ENCODE measurements at regions not wholly inside any gene's neighbourhood (a gene's known extent, or its start where the extent isn't known, plus 50 kb on each side); places are given as distances from the start of the nearest gene placed in this dataset.

DNA sequence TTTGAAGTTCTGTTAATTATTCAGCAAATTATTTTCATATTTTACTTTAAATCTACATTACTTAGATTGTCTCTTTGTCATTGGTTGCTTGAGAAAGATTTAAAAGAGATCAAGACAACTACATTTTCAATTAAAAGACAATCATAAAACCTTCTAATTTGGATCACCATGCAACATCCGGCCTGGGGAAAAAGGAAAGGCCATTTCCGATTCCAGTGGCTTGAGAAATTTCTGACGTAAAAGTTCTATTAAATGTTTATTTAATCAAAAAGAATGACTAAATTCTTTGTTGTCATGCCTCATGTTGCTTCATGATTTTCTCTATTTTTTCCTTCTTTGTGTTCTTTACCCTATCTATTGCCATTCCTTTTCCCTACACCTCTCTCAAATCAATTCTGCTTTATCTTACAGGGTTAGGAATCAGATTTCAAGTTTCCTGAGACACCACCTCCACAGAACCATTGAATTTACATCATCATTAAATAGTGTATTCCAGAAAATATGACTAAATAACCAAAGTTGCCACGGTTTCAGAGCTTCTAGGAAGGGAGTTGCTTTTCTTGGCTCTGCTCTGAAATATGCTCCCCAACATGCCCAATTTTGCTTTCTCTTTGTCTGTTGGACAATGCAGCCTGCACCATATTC lies 124.6 kb upstream of the ACSL4 start:
- no peak for TF ChIP-seq EZH2 (IDR thresholded peaks at IDR 0.05; ENCODE audit: low read length)
- TF ChIP-seq, protein P1, sequence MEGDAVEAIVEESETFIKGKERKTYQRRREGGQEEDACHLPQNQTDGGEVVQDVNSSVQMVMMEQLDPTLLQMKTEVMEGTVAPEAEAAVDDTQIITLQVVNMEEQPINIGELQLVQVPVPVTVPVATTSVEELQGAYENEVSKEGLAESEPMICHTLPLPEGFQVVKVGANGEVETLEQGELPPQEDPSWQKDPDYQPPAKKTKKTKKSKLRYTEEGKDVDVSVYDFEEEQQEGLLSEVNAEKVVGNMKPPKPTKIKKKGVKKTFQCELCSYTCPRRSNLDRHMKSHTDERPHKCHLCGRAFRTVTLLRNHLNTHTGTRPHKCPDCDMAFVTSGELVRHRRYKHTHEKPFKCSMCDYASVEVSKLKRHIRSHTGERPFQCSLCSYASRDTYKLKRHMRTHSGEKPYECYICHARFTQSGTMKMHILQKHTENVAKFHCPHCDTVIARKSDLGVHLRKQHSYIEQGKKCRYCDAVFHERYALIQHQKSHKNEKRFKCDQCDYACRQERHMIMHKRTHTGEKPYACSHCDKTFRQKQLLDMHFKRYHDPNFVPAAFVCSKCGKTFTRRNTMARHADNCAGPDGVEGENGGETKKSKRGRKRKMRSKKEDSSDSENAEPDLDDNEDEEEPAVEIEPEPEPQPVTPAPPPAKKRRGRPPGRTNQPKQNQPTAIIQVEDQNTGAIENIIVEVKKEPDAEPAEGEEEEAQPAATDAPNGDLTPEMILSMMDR (optimal IDR thresholded peaks at IDR 0.05 in 1 of 3, IDR thresholded peaks at IDR 0.05 in 1 of 3, conservative IDR thresholded peaks at IDR 0.05 in 1 of 3; ENCODE audit: extremely low read depth in 1 of 3, insufficient read depth in 2 of 3, low read length in 3 of 3), result no peak
- no peak overlapping the region for H3K4me2 ChIP-seq (ENCODE audit: control insufficient read depth, extremely low read depth, insufficient read depth, low read depth, low read length)
- no peaks in the 10 kb centered on the region for H3K79me2 ChIP-seq (ENCODE audit: control insufficient read depth, insufficient read depth, low read length)
- no peaks in the 10 kb centered on the region for H3K9me3 ChIP-seq (ENCODE audit: control insufficient read depth, low read depth, low read length)
- no peak for DNase-seq (ENCODE audit: low read depth, low spot score)
- H2AFZ ChIP-seq (ENCODE audit: control insufficient read depth, low read length), result no peak overlapping the region
- H3K9me1 ChIP-seq (ENCODE audit: control insufficient read depth, extremely low read depth, insufficient read depth, low read length), result no peaks in the 10 kb centered on the region
- H3K4me1 ChIP-seq (ENCODE audit: control insufficient read depth, extremely low read depth, insufficient read depth, low read length), result no peaks in the 10 kb centered on the region
- no peak for FAIRE-seq
- H3K9ac ChIP-seq (ENCODE audit: control insufficient read depth, extremely low read depth, insufficient read depth, low read length), result no peak overlapping the region
- no peaks in the 10 kb centered on the region for H3K36me3 ChIP-seq (ENCODE audit: control insufficient read depth in 2 of 2, extremely low read depth in 1 of 2, insufficient read depth in 2 of 2, low read length in 2 of 2)
- dilution Hi-C loops (cut with MboI; ENCODE audit: extremely low pct_ligation_motif_present, low sequenced_read_pairs), result no loop called here
- H3K27ac ChIP-seq (ENCODE audit: control insufficient read depth, insufficient read depth, low read length), result no peak overlapping the region
- H3K27me3 ChIP-seq (ENCODE audit: control insufficient read depth, extremely low read depth, insufficient read depth, low read length), result no peaks in the 10 kb centered on the region
- H4K20me1 ChIP-seq (ENCODE audit: control insufficient read depth, extremely low read depth, insufficient read depth, low read length), result no peaks in the 10 kb centered on the region
- no peak overlapping the region for H3K4me3 ChIP-seq (ENCODE audit: control insufficient read depth in 2 of 3, extremely low read depth in 1 of 3, insufficient read depth in 2 of 3, low read depth in 1 of 3, low read length in 3 of 3)

DNA sequence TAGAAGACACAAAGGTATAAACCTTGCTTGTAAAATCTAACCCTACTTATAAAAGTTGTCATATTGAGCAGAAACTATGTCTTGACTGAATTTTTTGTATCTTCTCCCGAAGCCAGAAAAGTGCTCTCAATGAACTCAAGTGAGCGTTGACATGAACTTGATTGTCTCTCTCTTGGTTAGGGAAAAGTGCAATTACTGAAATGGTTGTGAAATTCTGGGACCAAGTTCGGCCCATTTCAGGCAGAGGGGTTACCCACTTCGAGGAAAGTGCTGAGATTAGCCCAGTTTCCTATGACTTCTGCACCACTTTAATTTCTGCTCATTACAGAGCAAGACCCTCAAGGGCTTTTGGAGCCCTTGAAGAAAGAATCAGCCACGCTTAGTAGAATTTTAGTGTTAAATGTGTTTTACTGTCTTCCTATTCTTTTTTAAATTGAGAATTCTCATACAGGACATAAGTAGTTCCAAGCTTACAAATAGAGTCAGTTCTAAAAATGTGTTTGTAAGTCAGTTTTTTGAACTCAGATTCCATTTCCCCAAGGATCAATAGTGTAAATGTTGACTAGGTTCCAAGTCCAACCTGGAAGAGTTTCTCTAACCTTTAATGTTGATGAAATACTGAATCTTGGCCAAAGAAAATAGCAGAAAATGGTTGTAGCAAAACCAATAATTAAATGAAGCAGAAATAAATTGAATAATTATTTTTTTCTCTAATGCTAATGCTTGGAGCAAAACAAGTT lies 125.7 kb upstream of the ACSL4 start:
- dilution Hi-C loops (cut with MboI; ENCODE audit: extremely low pct_ligation_motif_present, low sequenced_read_pairs), result no loop called here
- H3K36me3 ChIP-seq (ENCODE audit: control insufficient read depth in 2 of 2, extremely low read depth in 1 of 2, insufficient read depth in 2 of 2, low read length in 2 of 2), result no peaks in the 10 kb centered on the region
- TF ChIP-seq, protein P1 (optimal IDR thresholded peaks at IDR 0.05 in 1 of 3, IDR thresholded peaks at IDR 0.05 in 1 of 3, conservative IDR thresholded peaks at IDR 0.05 in 1 of 3; ENCODE audit: extremely low read depth in 1 of 3, insufficient read depth in 2 of 3, low read length in 3 of 3), result no peak
- TF ChIP-seq EZH2 (IDR thresholded peaks at IDR 0.05; ENCODE audit: low read length), result no peak
- no peaks in the 10 kb centered on the region for H3K9me3 ChIP-seq (ENCODE audit: control insufficient read depth, low read depth, low read length)
- H3K4me1 ChIP-seq (ENCODE audit: control insufficient read depth, extremely low read depth, insufficient read depth, low read length), result no peaks in the 10 kb centered on the region
- H3K27me3 ChIP-seq (ENCODE audit: control insufficient read depth, extremely low read depth, insufficient read depth, low read length), result no peaks in the 10 kb centered on the region
- no peaks in the 10 kb centered on the region for H3K79me2 ChIP-seq (ENCODE audit: control insufficient read depth, insufficient read depth, low read length)
- FAIRE-seq, result no peak
- no peak overlapping the region for H2AFZ ChIP-seq (ENCODE audit: control insufficient read depth, low read length)
- H3K9ac ChIP-seq (ENCODE audit: control insufficient read depth, extremely low read depth, insufficient read depth, low read length), result no peak overlapping the region
- H3K9me1 ChIP-seq (ENCODE audit: control insufficient read depth, extremely low read depth, insufficient read depth, low read length), result no peaks in the 10 kb centered on the region
- no peak for DNase-seq (ENCODE audit: low read depth, low spot score)
- no peak overlapping the region for H3K4me2 ChIP-seq (ENCODE audit: control insufficient read depth, extremely low read depth, insufficient read depth, low read depth, low read length)
- no peak overlapping the region for H3K4me3 ChIP-seq (ENCODE audit: control insufficient read depth in 2 of 3, extremely low read depth in 1 of 3, insufficient read depth in 2 of 3, low read depth in 1 of 3, low read length in 3 of 3)
- no peaks in the 10 kb centered on the region for H4K20me1 ChIP-seq (ENCODE audit: control insufficient read depth, extremely low read depth, insufficient read depth, low read length)
- H3K27ac ChIP-seq (ENCODE audit: control insufficient read depth, insufficient read depth, low read length), result no peak overlapping the region

All from keratinocyte (primary cell).